Omental fat pad (tissue), 3 donors: ENCODE measurements at regions not wholly inside any gene's neighbourhood (a gene's known extent, or its start where the extent isn't known, plus 50 kb on each side); places are given as distances from the start of the nearest gene placed in this dataset.
A peak's percentile ranks its signal among the peaks of the same experiment; 100 is the strongest.

ENCODE experiments used
- ATAC-seq: fragments of 150-250 bp; one replicate; pipeline ENCODE4 v1.9.1; 2016; ENCODE audit warnings: mild to moderate bottlenecking, moderate library complexity; ENCODE audit not compliant: low FRiP score
- DNase-seq: peaks from one replicate; pipeline ENCODE4 v3.0.0-alpha.2; 2019; ENCODE audit warnings: low spot score
- CTCF ChIP-seq, 3 donors: fragments of 450-650 bp; IDR thresholded peaks; one replicate each; pipeline ENCODE4 v1.5.1; 2016 to 2017; ENCODE audit warnings: antibody characterized with exemption in 3 of 3, mild to moderate bottlenecking in 3 of 3, moderate library complexity in 2 of 3

DNA sequence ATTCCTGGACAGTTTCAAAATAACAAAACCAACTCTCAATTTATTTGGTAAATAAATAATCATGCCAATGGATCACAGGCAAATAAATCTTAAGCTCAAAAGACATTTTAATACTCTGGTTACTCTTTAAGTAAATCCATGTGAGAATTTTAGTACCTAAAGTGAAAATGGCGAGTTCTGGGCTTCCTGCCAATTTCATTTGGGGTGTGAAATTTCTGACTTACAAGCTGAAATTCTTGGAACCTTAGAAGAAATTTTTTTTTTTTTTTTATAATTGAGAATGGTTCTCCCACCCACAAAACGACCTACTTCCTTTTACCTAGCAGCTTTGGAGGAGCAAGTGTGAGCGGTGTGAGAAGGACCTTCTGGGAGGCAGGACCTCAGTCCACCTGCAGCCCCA, 354.5 kb upstream of the NBEA start:
- DNase-seq (no peak), ATAC-seq (no peak)
- no peak for TF ChIP-seq CTCF (IDR thresholded peaks at IDR 0.05)

DNA sequence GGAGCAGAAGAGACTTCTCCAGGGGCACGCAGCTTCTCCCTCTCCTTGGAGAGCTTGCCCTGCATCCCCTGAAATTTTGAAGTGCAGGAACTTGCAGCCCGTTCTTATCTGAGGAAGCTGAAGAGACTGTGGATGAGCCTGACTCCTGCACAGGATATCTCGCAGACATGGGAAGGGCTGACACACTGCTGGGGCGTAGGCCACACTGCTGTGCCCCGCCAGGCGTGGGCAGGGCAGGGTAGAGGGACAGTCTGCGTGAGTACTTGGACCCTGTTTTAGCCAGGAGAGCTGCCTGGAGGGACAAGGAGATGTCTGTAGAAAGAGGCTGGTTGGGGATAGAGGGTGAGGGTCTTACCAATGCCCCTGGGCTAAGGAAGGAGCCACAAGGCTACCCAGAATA, 353.7 kb upstream of the NBEA start:
- TF ChIP-seq CTCF (IDR thresholded peaks at IDR 0.05): no peak
- no peak for DNase-seq
- no peak for ATAC-seq

DNA sequence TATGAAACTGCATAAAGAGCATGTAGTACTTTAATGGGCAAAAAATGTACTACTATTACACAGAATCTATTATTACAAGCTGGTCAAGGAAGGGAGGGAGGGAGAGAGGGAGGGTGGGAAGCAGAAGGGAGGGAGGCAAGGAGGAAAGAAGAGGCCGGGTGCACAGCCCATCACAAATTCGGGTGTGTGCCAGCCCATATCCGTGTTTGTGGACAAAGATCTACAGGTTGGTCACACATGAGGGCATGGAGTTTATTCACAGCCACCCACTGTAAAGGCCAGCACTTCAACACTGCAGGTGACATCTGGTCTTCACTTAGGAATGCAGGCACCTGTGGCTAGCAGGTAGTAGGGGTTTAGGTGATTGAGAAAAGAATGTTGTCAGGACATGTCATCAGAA, 352.5 kb upstream of the NBEA start:
- ATAC-seq: no peak
- TF ChIP-seq CTCF (IDR thresholded peaks at IDR 0.05): no peak
- no peak for DNase-seq

- no peak for TF ChIP-seq CTCF (IDR thresholded peaks at IDR 0.05)
- DNase-seq: no peak
- no peak for ATAC-seq
Measured at GRCh38 chr13:34591129-34591528, 350.9 kb upstream of the NBEA start.

GRCh38 chr13:34591900-34592529, 350.1 kb upstream of the NBEA start:
- ATAC-seq (peak; percentile 50), DNase-seq (no peak)
- TF ChIP-seq CTCF (IDR thresholded peaks at IDR 0.05): no peak

DNA sequence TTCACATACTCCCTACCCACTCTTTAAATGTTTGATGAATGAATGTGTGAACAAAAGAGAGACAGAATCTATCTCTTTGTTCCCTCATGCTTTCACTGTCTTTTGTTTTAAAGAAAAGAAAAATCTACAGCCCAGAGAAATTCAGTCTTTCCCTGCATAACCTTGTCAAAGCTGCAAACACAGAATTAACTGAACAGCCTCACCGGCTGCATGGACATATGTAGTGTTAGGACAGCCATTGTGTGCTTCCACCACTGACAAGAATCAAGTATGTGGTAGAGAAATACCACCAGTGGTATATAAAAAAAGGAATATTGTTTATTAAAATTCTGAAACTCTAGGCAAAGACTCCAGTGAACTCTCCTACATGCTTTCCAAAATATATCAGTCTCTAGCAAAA, 348.4 kb upstream of the NBEA start:
- no peak for DNase-seq
- ATAC-seq: no peak
- TF ChIP-seq CTCF (IDR thresholded peaks at IDR 0.05): no peak

- DNase-seq: no peak
- no peak for ATAC-seq
- TF ChIP-seq CTCF (IDR thresholded peaks at IDR 0.05): no peak
Measured at GRCh38 chr13:34594507-34594906, 347.6 kb upstream of the NBEA start.
